Lower leg skin (tissue), 3 donors: ENCODE measurements at regions not wholly inside any gene's neighbourhood (a gene's known extent, or its start where the extent isn't known, plus 50 kb on each side); places are given as distances from the start of the nearest gene placed in this dataset.

Source experiments
- CTCF ChIP-seq, 3 donors: fragments of 450-650 bp; IDR thresholded peaks; one replicate each; pipeline ENCODE4 v1.5.1; 2016; ENCODE audit warnings: antibody characterized with exemption in 3 of 3, mild to moderate bottlenecking in 3 of 3, moderate library complexity in 2 of 3
- POLR2A ChIP-seq, 2 donors: fragments of 450-650 bp; IDR thresholded peaks; one replicate each; pipeline ENCODE4 v1.6.1; 2016 to 2017; ENCODE audit warnings: antibody characterized with exemption in 2 of 2, mild to moderate bottlenecking in 1 of 2, moderate library complexity in 1 of 2

GRCh38 chr9:12439267-12439666 lies 253.9 kb upstream of the TYRP1 start:
- TF ChIP-seq POLR2A (IDR thresholded peaks at IDR 0.05) (no peak), CTCF (IDR thresholded peaks at IDR 0.05) (no peak)
